ENCODE measurements at regions not wholly inside any gene's neighbourhood (a gene's known extent, or its start where the extent isn't known, plus 50 kb on each side); places are given as distances from the start of the nearest gene placed in this dataset.

DNA sequence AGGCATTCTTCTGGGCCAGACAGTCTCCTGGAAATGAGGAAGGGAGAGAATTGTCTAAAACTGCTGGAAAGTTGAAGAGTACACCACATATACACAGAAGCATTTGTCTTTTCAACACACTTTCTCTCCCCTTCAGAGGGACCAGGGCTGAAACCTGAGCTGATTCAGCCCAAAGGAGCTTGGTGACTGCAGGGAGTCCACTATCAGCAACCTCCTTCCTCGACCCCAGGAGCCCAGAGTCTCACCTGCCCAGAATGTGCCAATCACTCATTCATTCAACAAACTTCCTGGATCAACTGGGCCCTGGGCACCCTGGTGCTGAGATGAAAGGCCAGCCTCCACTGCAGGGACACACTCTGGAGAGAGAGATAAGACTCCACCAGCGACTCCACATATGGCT is 128.9 kb upstream of the VSTM2B start:
- intact Hi-C loops (cut with micrococcal nuclease; ENCODE audit: unreplicated experiment) (no loop called here), in situ Hi-C loops (cut with HindIII; ENCODE audit: low pct_unique_long_range_greater_than_20kb, low sequenced_read_pairs) (no loop called here)
- no peaks in the 10 kb centered on the region for H3K36me3 ChIP-seq (ENCODE audit: control insufficient read depth, insufficient read depth, low read length)
- no TSS peak for BruUV-seq (replicated peaks)
- peaks cover 2% of the 10 kb centered on the region; the same call in 1 of the 2 replicates for H3K27me3 ChIP-seq (ENCODE audit: control insufficient read depth, insufficient read depth, low read length)
- CTCF ChIA-PET = no interaction called here
- no peak for TF ChIP-seq TCF7L2 (IDR thresholded peaks at IDR 0.05; ENCODE audit: low read depth, low read length)
- no peak for TF ChIP-seq SIN3A (IDR thresholded peaks at IDR 0.05; ENCODE audit: borderline replicate concordance, insufficient read depth, low read depth, low read length)
- TF ChIP-seq POLR2AphosphoS5 (IDR thresholded peaks at IDR 0.05; ENCODE audit: low read depth, low read length) = no peak
- TF ChIP-seq, protein P1, sequence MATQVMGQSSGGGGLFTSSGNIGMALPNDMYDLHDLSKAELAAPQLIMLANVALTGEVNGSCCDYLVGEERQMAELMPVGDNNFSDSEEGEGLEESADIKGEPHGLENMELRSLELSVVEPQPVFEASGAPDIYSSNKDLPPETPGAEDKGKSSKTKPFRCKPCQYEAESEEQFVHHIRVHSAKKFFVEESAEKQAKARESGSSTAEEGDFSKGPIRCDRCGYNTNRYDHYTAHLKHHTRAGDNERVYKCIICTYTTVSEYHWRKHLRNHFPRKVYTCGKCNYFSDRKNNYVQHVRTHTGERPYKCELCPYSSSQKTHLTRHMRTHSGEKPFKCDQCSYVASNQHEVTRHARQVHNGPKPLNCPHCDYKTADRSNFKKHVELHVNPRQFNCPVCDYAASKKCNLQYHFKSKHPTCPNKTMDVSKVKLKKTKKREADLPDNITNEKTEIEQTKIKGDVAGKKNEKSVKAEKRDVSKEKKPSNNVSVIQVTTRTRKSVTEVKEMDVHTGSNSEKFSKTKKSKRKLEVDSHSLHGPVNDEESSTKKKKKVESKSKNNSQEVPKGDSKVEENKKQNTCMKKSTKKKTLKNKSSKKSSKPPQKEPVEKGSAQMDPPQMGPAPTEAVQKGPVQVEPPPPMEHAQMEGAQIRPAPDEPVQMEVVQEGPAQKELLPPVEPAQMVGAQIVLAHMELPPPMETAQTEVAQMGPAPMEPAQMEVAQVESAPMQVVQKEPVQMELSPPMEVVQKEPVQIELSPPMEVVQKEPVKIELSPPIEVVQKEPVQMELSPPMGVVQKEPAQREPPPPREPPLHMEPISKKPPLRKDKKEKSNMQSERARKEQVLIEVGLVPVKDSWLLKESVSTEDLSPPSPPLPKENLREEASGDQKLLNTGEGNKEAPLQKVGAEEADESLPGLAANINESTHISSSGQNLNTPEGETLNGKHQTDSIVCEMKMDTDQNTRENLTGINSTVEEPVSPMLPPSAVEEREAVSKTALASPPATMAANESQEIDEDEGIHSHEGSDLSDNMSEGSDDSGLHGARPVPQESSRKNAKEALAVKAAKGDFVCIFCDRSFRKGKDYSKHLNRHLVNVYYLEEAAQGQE (IDR thresholded peaks at IDR 0.05; ENCODE audit: insufficient read depth in 1 of 2, low read depth in 2 of 2, low read length in 1 of 2) = no peak
- TF ChIP-seq, protein P2, sequence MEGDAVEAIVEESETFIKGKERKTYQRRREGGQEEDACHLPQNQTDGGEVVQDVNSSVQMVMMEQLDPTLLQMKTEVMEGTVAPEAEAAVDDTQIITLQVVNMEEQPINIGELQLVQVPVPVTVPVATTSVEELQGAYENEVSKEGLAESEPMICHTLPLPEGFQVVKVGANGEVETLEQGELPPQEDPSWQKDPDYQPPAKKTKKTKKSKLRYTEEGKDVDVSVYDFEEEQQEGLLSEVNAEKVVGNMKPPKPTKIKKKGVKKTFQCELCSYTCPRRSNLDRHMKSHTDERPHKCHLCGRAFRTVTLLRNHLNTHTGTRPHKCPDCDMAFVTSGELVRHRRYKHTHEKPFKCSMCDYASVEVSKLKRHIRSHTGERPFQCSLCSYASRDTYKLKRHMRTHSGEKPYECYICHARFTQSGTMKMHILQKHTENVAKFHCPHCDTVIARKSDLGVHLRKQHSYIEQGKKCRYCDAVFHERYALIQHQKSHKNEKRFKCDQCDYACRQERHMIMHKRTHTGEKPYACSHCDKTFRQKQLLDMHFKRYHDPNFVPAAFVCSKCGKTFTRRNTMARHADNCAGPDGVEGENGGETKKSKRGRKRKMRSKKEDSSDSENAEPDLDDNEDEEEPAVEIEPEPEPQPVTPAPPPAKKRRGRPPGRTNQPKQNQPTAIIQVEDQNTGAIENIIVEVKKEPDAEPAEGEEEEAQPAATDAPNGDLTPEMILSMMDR (IDR thresholded peaks at IDR 0.05) = no peak
- H3K4me3 ChIP-seq (ENCODE audit: low read depth in 2 of 2, low read length in 2 of 2) = no peak overlapping the region
- H3K27ac ChIP-seq (ENCODE audit: low read length) = no peak overlapping the region
- POLR2A ChIA-PET = no interaction called here
- ATAC-seq (no peak), DNase-seq (ENCODE audit: low read depth, low spot score) (no peak)
- no peaks in the 10 kb centered on the region; the same call in 1 of the 2 replicates for H3K4me1 ChIP-seq (ENCODE audit: control insufficient read depth, insufficient read depth, low read length)
- H3K9me3 ChIP-seq (ENCODE audit: control insufficient read depth, insufficient read depth, low read depth, low read length) = no peaks in the 10 kb centered on the region

DNA sequence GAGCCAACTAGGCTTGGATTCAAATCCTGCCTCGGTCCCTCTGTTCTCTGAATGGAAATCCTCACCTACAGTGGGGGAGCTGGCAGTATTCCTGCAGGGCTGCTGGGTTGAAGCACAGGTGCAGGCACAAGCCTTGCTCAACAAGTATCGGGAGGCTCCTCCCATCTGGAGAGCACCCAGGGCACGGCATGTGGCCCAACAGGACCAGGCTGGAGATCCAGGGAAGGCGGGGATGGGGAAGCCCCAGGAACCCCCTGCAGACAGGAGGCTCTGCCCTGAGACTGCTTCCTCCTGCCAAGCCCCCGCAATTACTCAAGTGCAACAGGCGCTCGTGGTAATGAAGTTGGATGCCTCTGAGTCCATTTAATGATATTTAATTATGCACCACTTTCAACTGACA is 128.0 kb upstream of the VSTM2B start:
- DNase-seq (ENCODE audit: low read depth, low spot score) = no peak
- H3K9me3 ChIP-seq (ENCODE audit: control insufficient read depth, insufficient read depth, low read depth, low read length) = no peaks in the 10 kb centered on the region
- CTCF ChIA-PET = no interaction called here
- intact Hi-C loops (cut with micrococcal nuclease; ENCODE audit: unreplicated experiment) = no loop called here
- no peaks in the 10 kb centered on the region for H3K36me3 ChIP-seq (ENCODE audit: control insufficient read depth, insufficient read depth, low read length)
- H3K4me1 ChIP-seq (ENCODE audit: control insufficient read depth, insufficient read depth, low read length) = peaks cover 3% of the 10 kb centered on the region
- no TSS peak for BruUV-seq (replicated peaks)
- H3K27me3 ChIP-seq (ENCODE audit: control insufficient read depth, insufficient read depth, low read length) = peaks cover 2% of the 10 kb centered on the region; the same call in 1 of the 2 replicates
- in situ Hi-C loops (cut with HindIII; ENCODE audit: low pct_unique_long_range_greater_than_20kb, low sequenced_read_pairs) = no loop called here
- POLR2A ChIA-PET = no interaction called here
- H3K27ac ChIP-seq (ENCODE audit: low read length) = no peak overlapping the region
- ATAC-seq = no peak
- no peak overlapping the region for H3K4me3 ChIP-seq (ENCODE audit: low read depth in 2 of 2, low read length in 2 of 2)
- no peak for TF ChIP-seq POLR2AphosphoS5 (IDR thresholded peaks at IDR 0.05; ENCODE audit: low read depth, low read length)
- no peak for TF ChIP-seq TCF7L2 (IDR thresholded peaks at IDR 0.05; ENCODE audit: low read depth, low read length)
- TF ChIP-seq SIN3A (IDR thresholded peaks at IDR 0.05; ENCODE audit: borderline replicate concordance, insufficient read depth, low read depth, low read length) = no peak
- TF ChIP-seq, protein P2 (IDR thresholded peaks at IDR 0.05) = no peak
- TF ChIP-seq, protein P1 (IDR thresholded peaks at IDR 0.05; ENCODE audit: insufficient read depth in 1 of 2, low read depth in 2 of 2, low read length in 1 of 2) = no peak
